Kidney epithelial cell (primary cell): ENCODE measurements at regions not wholly inside any gene's neighbourhood (a gene's known extent, or its start where the extent isn't known, plus 50 kb on each side); places are given as distances from the start of the nearest gene placed in this dataset.

Experiments
- DNase-seq: peaks from one replicate; pipeline ENCODE4 v3.0.0-alpha.2; 2010; ENCODE audit warnings: low read depth
- H3K27me3 ChIP-seq: 2 replicates; pipeline ENCODE4 v1.6.0; 2011; ENCODE audit warnings: low read length; ENCODE audit not compliant: control insufficient read depth, insufficient read depth
- H3K36me3 ChIP-seq: 2 replicates; pipeline ENCODE4 v1.5.1; 2011; ENCODE audit warnings: low read length; ENCODE audit not compliant: control insufficient read depth, insufficient read depth
- H3K4me3 ChIP-seq: 2 replicates; pipeline ENCODE4 v1.5.1; 2011; ENCODE audit warnings: low read depth, mild to moderate bottlenecking, control low read depth, low read length
- CTCF ChIP-seq: IDR thresholded peaks from 2 replicates; pipeline ENCODE4 v1.5.1; 2011; ENCODE audit warnings: mild to moderate bottlenecking, moderate library complexity, low read length, control low read depth, inconsistent platforms; ENCODE audit not compliant: insufficient read depth, poor library complexity, severe bottlenecking

- no peaks in the 10 kb centered on the region for H3K36me3 ChIP-seq
- no peak overlapping the region for H3K4me3 ChIP-seq
- H3K27me3 ChIP-seq = no peaks in the 10 kb centered on the region
- DNase-seq = no peak
- no peak for TF ChIP-seq CTCF
Observed at GRCh38 chr5:96070622-96071225, 109.1 kb upstream of the ELL2 start.

- peak; percentile 76 for DNase-seq
- no peak overlapping the region for H3K4me3 ChIP-seq
- no peak for TF ChIP-seq CTCF
- no peaks in the 10 kb centered on the region for H3K36me3 ChIP-seq
- no peaks in the 10 kb centered on the region for H3K27me3 ChIP-seq
Observed at GRCh38 chr5:96067894-96068614, 106.4 kb upstream of the ELL2 start.

GRCh38 chr5:96067251-96067650, 105.6 kb upstream of the ELL2 start:
- TF ChIP-seq CTCF = no peak
- H3K4me3 ChIP-seq = no peak overlapping the region
- no peak for DNase-seq
- no peaks in the 10 kb centered on the region for H3K36me3 ChIP-seq
- H3K27me3 ChIP-seq = no peaks in the 10 kb centered on the region

- TF ChIP-seq CTCF = no peak
- H3K36me3 ChIP-seq = no peaks in the 10 kb centered on the region
- H3K4me3 ChIP-seq = no peak overlapping the region
- H3K27me3 ChIP-seq = no peaks in the 10 kb centered on the region
- no peak for DNase-seq
Observed at GRCh38 chr5:96066386-96066719, 104.7 kb upstream of the ELL2 start.

- no peaks in the 10 kb centered on the region for H3K27me3 ChIP-seq
- H3K36me3 ChIP-seq = no peaks in the 10 kb centered on the region
- H3K4me3 ChIP-seq = no peak overlapping the region
- DNase-seq = no peak
- TF ChIP-seq CTCF = no peak
Observed at GRCh38 chr5:96065685-96066385, 104.2 kb upstream of the ELL2 start.

GRCh38 chr5:96064877-96065276, 103.2 kb upstream of the ELL2 start:
- no peaks in the 10 kb centered on the region for H3K27me3 ChIP-seq
- TF ChIP-seq CTCF = no peak
- H3K36me3 ChIP-seq = no peaks in the 10 kb centered on the region
- no peak overlapping the region for H3K4me3 ChIP-seq
- DNase-seq = no peak
